Activated CD8-positive, alpha-beta T cell treated with anti-CD3 and anti-CD28 coated beads for 36 hours (primary cell): ENCODE measurements at regions not wholly inside any gene's neighbourhood (a gene's known extent, or its start where the extent isn't known, plus 50 kb on each side); places are given as distances from the start of the nearest gene placed in this dataset.
"Not testable (repeated sequence)": the region's sequence is repeated elsewhere in the genome, so short reads cannot be mapped to it uniquely, and the experiment has no call there.

Experiments used
- ATAC-seq: fragments of 200-7000 bp; cut with Tn5 transposase; one replicate; pipeline ENCODE4 v1.10.0; 2021; ENCODE audit warnings: mild to moderate bottlenecking, moderate library complexity
- CTCF ChIA-PET: fragments of 350-600 bp; sonication (Branson Sonifier 250); formaldehyde crosslinking; loops from one replicate; lab custom pipeline; 2021; ENCODE audit warnings: antibody characterized with exemption; lab: Charles Lee
- POLR2A ChIA-PET: fragments of 350-600 bp; sonication (Branson Sonifier 250); formaldehyde crosslinking; loops from one replicate; lab custom pipeline; 2021; ENCODE audit warnings: antibody characterized with exemption; lab: Charles Lee
- DNase-seq: peaks from one replicate; pipeline ENCODE4 v3.0.0-alpha.2; 2020
- H3K27ac Mint-ChIP-seq: one replicate; pipeline ENCODE4 v1.8.0; 2021; ENCODE audit warnings: mild to moderate bottlenecking, mixed read lengths
- H3K27me3 Mint-ChIP-seq: one replicate; pipeline ENCODE4 v1.8.0; 2021; ENCODE audit warnings: mixed read lengths
- H3K36me3 Mint-ChIP-seq: one replicate; pipeline ENCODE4 v1.8.0; 2021; ENCODE audit warnings: low read depth, mixed read lengths
- H3K4me1 Mint-ChIP-seq: one replicate; pipeline ENCODE4 v1.8.0; 2021; ENCODE audit warnings: low read depth, mixed read lengths
- H3K4me3 Mint-ChIP-seq: one replicate; pipeline ENCODE4 v1.8.0; 2021; ENCODE audit warnings: mild to moderate bottlenecking, moderate library complexity, mixed read lengths
- H3K9me3 Mint-ChIP-seq: one replicate; pipeline ENCODE4 v1.8.0; 2021; ENCODE audit warnings: mixed read lengths
- intact Hi-C: fragments of 100-400 bp; cut with micrococcal nuclease; formaldehyde crosslinking; loops from one replicate; pipeline ENCODE4 v1.10.0; 2022
- TF ChIP-seq, protein P1 (sequence below): fragments of 200-600 bp; IDR thresholded peaks from one replicate; pipeline ENCODE4 v1.8.0; 2022; ENCODE audit warnings: antibody characterized with exemption, mild to moderate bottlenecking

DNA sequence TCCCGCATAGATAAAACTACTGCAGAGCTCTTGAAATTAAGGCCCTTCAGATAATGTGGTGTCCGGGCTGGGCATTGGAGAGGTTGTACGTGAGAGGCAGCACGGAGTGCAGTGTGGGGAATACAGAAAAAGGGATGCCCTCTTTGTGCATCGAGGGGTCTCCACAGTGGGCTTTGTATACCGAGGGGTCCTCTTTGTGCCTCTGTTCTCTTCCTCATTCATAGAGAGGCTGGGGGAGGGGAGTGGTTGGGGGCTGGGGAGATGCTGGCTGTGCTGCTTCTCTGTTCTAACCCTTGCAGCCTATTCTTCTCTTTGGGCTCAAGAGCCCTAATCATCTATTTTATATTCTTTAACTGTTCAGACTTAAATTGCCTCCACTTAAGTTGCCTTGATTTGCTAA lies 74.3 kb upstream of the NDN start:
- intact Hi-C loops = no loop called here
- CTCF ChIA-PET = no interaction called here
- no peak for DNase-seq
- no peak for ATAC-seq
- H3K4me1 Mint-ChIP-seq = no peaks in the 10 kb centered on the region
- POLR2A ChIA-PET = no interaction called here
- peaks cover 2% of the 10 kb centered on the region for H3K36me3 Mint-ChIP-seq
- no peaks in the 10 kb centered on the region for H3K27me3 Mint-ChIP-seq
- H3K4me3 Mint-ChIP-seq = no peak overlapping the region
- peaks cover 16% of the 10 kb centered on the region for H3K9me3 Mint-ChIP-seq
- TF ChIP-seq, protein P1, sequence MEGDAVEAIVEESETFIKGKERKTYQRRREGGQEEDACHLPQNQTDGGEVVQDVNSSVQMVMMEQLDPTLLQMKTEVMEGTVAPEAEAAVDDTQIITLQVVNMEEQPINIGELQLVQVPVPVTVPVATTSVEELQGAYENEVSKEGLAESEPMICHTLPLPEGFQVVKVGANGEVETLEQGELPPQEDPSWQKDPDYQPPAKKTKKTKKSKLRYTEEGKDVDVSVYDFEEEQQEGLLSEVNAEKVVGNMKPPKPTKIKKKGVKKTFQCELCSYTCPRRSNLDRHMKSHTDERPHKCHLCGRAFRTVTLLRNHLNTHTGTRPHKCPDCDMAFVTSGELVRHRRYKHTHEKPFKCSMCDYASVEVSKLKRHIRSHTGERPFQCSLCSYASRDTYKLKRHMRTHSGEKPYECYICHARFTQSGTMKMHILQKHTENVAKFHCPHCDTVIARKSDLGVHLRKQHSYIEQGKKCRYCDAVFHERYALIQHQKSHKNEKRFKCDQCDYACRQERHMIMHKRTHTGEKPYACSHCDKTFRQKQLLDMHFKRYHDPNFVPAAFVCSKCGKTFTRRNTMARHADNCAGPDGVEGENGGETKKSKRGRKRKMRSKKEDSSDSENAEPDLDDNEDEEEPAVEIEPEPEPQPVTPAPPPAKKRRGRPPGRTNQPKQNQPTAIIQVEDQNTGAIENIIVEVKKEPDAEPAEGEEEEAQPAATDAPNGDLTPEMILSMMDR = no peak
- H3K27ac Mint-ChIP-seq = no peak overlapping the region

DNA sequence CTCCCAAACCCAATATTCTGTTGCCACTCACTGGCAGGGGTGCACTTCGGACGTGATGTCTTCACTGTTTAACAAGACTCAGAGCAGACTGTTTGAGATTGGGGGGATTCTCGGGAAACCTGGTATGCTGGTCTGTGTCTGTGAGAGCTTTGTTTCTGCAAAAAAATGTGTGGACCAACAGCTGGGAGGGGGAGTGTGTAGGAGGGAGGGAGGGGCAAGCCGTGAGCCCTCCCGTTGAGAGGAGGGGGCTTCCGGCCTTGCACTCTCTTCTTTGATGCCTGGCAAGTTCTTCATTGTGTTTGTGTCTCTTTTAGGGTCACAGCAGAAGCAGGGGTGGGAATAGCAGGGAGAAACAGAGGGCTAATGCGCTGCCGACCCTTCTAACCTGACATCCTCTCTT lies 74.9 kb upstream of the NDN start:
- H3K4me1 Mint-ChIP-seq = no peaks in the 10 kb centered on the region
- no peak for ATAC-seq
- ChIA-PET CTCF (no interaction called here), POLR2A (no interaction called here)
- TF ChIP-seq, protein P1 = no peak
- H3K36me3 Mint-ChIP-seq = peaks cover 3% of the 10 kb centered on the region
- no peak overlapping the region for H3K27ac Mint-ChIP-seq
- no peak for DNase-seq
- H3K4me3 Mint-ChIP-seq = no peak overlapping the region
- intact Hi-C loops = no loop called here
- H3K27me3 Mint-ChIP-seq = no peaks in the 10 kb centered on the region
- H3K9me3 Mint-ChIP-seq = peaks cover 16% of the 10 kb centered on the region

DNA sequence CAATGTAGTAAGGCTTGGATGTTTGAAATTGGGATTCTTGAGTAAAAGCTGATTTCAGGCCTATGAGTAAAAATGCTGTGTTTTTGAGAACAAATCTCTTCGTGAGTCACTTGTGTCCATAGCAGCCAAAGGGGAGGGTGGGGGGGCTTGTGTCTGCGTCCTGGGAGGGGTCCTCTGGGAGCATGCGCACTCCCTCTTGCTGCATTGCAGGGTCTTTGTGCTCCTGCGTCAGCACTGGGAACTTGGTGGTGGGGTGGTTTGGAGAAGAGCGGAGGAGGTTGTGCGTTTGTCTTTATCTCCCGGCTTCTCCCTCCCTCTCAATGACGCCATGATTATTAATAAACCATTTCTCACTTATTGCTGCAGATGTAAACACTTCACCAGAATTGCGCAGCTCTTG lies 75.9 kb upstream of the NDN start:
- no peak overlapping the region for H3K27ac Mint-ChIP-seq
- no peak for ATAC-seq
- H3K9me3 Mint-ChIP-seq = peaks cover 16% of the 10 kb centered on the region
- no peak for DNase-seq
- H3K4me3 Mint-ChIP-seq = no peak overlapping the region
- H3K27me3 Mint-ChIP-seq = no peaks in the 10 kb centered on the region
- TF ChIP-seq, protein P1 = no peak
- POLR2A ChIA-PET = no interaction called here
- intact Hi-C loops = no loop called here
- peaks cover 3% of the 10 kb centered on the region for H3K36me3 Mint-ChIP-seq
- CTCF ChIA-PET = no interaction called here
- H3K4me1 Mint-ChIP-seq = no peaks in the 10 kb centered on the region

DNA sequence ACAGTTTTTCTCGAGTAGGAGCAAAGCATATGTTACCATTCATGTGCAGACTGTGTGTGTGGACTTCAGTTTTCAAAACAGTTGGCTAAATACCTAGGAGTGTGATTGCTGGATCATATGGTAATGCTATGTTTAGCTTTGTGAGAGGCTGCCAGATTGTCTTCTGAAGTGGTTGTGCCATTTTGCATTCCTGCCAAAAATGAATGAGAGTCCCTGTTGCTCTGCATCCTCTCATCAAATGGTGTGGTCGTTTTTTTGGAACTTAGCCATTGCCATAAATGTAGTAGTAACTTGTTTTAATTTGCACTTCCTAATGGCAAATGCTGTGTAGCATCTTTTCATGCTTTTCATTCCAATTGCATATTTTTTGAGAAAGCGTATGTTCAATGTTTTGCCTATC lies 77.2 kb upstream of the NDN start:
- Mint-ChIP-seq H3K4me1 (no peaks in the 10 kb centered on the region), H3K36me3 (peaks cover 3% of the 10 kb centered on the region), H3K9me3 (peaks cover 16% of the 10 kb centered on the region), H3K4me3 (no peak overlapping the region), H3K27ac (no peak overlapping the region), H3K27me3 (no peaks in the 10 kb centered on the region)
- TF ChIP-seq, protein P1 = no peak
- intact Hi-C loops = no loop called here
- POLR2A ChIA-PET = no interaction called here
- CTCF ChIA-PET = no interaction called here
- ATAC-seq = no peak
- no peak for DNase-seq

DNA sequence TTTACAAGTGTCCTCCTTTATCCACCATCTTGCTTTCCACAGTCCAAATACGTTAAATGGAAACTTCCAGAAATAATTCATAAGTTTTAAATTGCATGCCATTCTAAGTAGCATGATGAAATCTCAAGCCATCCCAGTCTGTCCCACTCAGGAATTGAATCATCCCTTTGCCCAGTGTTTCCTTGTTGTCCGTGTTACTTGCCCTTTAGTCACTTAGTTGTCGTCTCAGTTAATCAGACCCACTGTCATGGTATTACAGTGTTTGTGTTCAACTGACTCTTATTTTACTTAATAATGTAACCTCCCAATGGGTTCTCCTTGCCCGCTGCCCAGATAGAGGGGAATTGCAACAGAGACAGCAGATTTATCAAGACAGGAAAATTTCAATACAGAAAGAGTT lies 77.6 kb upstream of the NDN start:
- Mint-ChIP-seq H3K9me3 (peaks cover 16% of the 10 kb centered on the region), H3K4me1 (no peaks in the 10 kb centered on the region), H3K36me3 (peaks cover 3% of the 10 kb centered on the region), H3K4me3 (no peak overlapping the region), H3K27ac (no peak overlapping the region), H3K27me3 (no peaks in the 10 kb centered on the region)
- DNase-seq = no peak
- ChIA-PET POLR2A (no interaction called here), CTCF (no interaction called here)
- intact Hi-C loops = no loop called here
- TF ChIP-seq, protein P1 = no peak
- ATAC-seq = no peak

DNA sequence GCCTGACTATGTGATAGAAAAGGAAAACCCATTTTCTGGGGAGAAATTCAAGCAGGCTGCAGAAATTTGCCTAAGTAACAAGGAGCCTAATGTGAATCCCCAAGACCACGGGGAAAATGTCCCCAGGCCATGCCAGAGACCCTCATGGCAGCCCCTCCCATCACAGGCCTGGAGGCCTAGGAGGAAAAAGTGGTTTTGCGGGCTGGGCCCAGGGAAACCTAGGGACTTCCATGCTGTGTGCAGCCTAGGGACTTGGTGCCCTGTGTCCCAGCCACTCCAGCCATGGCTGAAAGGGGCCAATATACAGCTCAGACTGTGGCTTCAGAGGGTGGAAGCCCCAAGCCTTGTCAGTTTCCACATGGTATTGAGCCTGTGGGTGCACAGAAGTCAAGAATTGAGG lies 79.7 kb upstream of the NDN start:
- H3K36me3 Mint-ChIP-seq, H3K27me3 Mint-ChIP-seq, ATAC-seq, H3K4me3 Mint-ChIP-seq, H3K27ac Mint-ChIP-seq, intact Hi-C loops, CTCF ChIA-PET, H3K4me1 Mint-ChIP-seq, POLR2A ChIA-PET, DNase-seq: not testable (repeated sequence)
- H3K9me3 Mint-ChIP-seq = peaks cover 21% of the 10 kb centered on the region
